ENCODE measurements at regions not wholly inside any gene's neighbourhood (a gene's known extent, or its start where the extent isn't known, plus 50 kb on each side); places are given as distances from the start of the nearest gene placed in this dataset.

- TF ChIP-seq CTCF (IDR thresholded peaks at IDR 0.05; ENCODE audit: low read length) (no peak), EZH2phosphoT487 (IDR thresholded peaks at IDR 0.05; ENCODE audit: low read length) (no peak)
Observed at GRCh38 chr18:67081482-67082211, 434.9 kb downstream of the DSEL start.
